ENCODE measurements at regions not wholly inside any gene's neighbourhood (a gene's known extent, or its start where the extent isn't known, plus 50 kb on each side); places are given as distances from the start of the nearest gene placed in this dataset.

GRCh38 chr6:4470698-4471210 is 305.4 kb upstream of the CDYL start:
- Histone ChIP-seq H3K4me1 (ENCODE audit: low read depth, poor library complexity, severe bottlenecking) (no peaks in the 10 kb centered on the region), H3K4me3 (IDR thresholded peaks at IDR 0.05; ENCODE audit: insufficient read depth, low read depth, low read length) (no peak overlapping the region), H3K27ac (no peak overlapping the region), H2AFZ (ENCODE audit: low read depth) (no peak overlapping the region), H3K36me3 (ENCODE audit: insufficient read depth) (no peaks in the 10 kb centered on the region), H3K79me2 (ENCODE audit: insufficient read depth, low read depth) (no peaks in the 10 kb centered on the region), H3K27me3 (ENCODE audit: insufficient read depth, low read depth) (no peaks in the 10 kb centered on the region), H4K20me1 (ENCODE audit: insufficient read depth) (no peaks in the 10 kb centered on the region), H3K4me2 (no peak overlapping the region), H3K9ac (no peak overlapping the region)
- TF ChIP-seq CTCF (conservative IDR thresholded peaks at IDR 0.05; ENCODE audit: low read depth, low read length): no peak

DNA sequence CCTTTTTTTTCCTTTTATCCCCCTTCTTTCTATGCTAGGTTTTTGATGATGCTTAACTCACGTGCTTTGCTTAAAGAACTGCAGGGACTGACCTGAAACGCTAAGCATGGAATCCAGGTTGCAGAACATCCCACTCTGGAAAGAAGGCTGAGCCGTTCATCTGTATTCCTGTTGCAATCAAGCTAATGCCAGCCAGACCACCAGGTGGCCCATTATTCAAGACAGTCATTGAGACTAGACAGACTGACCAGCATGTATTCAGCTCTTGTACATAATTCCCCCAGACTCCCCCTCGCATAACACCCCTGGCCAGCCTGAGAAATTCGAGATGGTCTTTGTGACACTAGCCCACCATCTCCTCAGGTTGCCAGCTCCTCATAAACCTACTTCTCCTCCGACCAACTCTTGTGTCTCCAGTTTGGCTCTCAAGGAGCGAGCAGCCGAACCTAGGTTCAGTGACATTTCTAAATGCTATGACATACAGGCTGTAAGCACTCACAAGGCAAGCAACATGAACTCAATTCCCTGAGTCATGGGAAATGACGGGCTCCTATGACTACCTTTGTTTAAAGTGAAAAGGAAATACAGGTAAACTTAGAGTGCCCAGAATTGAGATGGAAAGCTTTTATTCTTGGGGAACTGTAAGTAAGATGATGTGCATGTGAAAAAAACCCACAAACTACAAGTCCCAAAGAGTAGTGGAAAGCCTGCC is 309.3 kb upstream of the CDYL start:
- Histone ChIP-seq H3K27ac (no peak overlapping the region), H2AFZ (ENCODE audit: low read depth) (no peak overlapping the region)

DNA sequence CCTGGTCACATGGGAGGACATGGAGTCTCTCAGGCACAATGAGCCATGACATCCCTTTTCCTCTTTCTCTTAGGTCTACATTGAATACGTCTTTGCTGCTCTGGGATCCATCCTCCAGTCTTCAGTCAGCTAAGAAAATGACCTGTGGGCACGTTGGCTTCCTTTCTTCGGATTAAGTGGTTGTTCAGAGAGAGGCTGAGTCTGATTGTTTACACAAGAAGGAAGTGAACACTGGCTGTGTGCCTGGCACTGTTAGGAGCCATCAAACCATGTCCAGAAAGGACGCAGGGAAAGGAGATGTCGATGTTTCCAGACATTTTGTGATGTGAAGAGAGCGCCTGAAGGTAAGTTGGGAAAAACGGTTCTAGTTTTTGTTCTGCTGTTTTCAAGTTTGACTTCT is 309.9 kb upstream of the CDYL start:
- Histone ChIP-seq H2AFZ (ENCODE audit: low read depth) (no peak overlapping the region), H3K4me2 (no peak overlapping the region), H4K20me1 (ENCODE audit: insufficient read depth) (no peaks in the 10 kb centered on the region), H3K27me3 (ENCODE audit: insufficient read depth, low read depth) (no peaks in the 10 kb centered on the region), H3K36me3 (ENCODE audit: insufficient read depth) (no peaks in the 10 kb centered on the region), H3K4me3 (IDR thresholded peaks at IDR 0.05; ENCODE audit: insufficient read depth, low read depth, low read length) (no peak overlapping the region), H3K4me1 (ENCODE audit: low read depth, poor library complexity, severe bottlenecking) (no peaks in the 10 kb centered on the region), H3K9ac (no peak overlapping the region), H3K27ac (no peak overlapping the region), H3K79me2 (ENCODE audit: insufficient read depth, low read depth) (no peaks in the 10 kb centered on the region)
- TF ChIP-seq CTCF (conservative IDR thresholded peaks at IDR 0.05; ENCODE audit: low read depth, low read length): no peak

More for the DNA sequence above, 309.3 kb upstream of the CDYL start:
- H3K27me3 ChIP-seq (ENCODE audit: insufficient read depth, low read depth): no peaks in the 10 kb centered on the region
- no peak overlapping the region for H3K4me3 ChIP-seq (IDR thresholded peaks at IDR 0.05; ENCODE audit: insufficient read depth, low read depth, low read length)
- H4K20me1 ChIP-seq (ENCODE audit: insufficient read depth): no peaks in the 10 kb centered on the region
- H3K4me2 ChIP-seq: no peak overlapping the region
- no peaks in the 10 kb centered on the region for H3K79me2 ChIP-seq (ENCODE audit: insufficient read depth, low read depth)
- H3K4me1 ChIP-seq (ENCODE audit: low read depth, poor library complexity, severe bottlenecking): no peaks in the 10 kb centered on the region
- no peak for TF ChIP-seq CTCF (conservative IDR thresholded peaks at IDR 0.05; ENCODE audit: low read depth, low read length)
- H3K9ac ChIP-seq: no peak overlapping the region
- H3K36me3 ChIP-seq (ENCODE audit: insufficient read depth): no peaks in the 10 kb centered on the region

- no peak overlapping the region for H3K4me3 ChIP-seq (IDR thresholded peaks at IDR 0.05; ENCODE audit: insufficient read depth, low read depth, low read length)
- TF ChIP-seq CTCF (conservative IDR thresholded peaks at IDR 0.05; ENCODE audit: low read depth, low read length): no peak
- no peaks in the 10 kb centered on the region for H3K27me3 ChIP-seq (ENCODE audit: insufficient read depth, low read depth)
- H3K79me2 ChIP-seq (ENCODE audit: insufficient read depth, low read depth): no peaks in the 10 kb centered on the region
- H3K36me3 ChIP-seq (ENCODE audit: insufficient read depth): no peaks in the 10 kb centered on the region
- no peak overlapping the region for H2AFZ ChIP-seq (ENCODE audit: low read depth)
- H3K4me2 ChIP-seq: no peak overlapping the region
- H4K20me1 ChIP-seq (ENCODE audit: insufficient read depth): no peaks in the 10 kb centered on the region
- no peak overlapping the region for H3K27ac ChIP-seq
- H3K9ac ChIP-seq: no peak overlapping the region
- no peaks in the 10 kb centered on the region for H3K4me1 ChIP-seq (ENCODE audit: low read depth, poor library complexity, severe bottlenecking)
Measured at GRCh38 chr6:4464638-4465037, 311.6 kb upstream of the CDYL start.

All from KMS-11 (cell line).